ENCODE measurements at regions not wholly inside any gene's neighbourhood (a gene's known extent, or its start where the extent isn't known, plus 50 kb on each side); places are given as distances from the start of the nearest gene placed in this dataset.

- TF ChIP-seq EZH2phosphoT487 (IDR thresholded peaks at IDR 0.05; ENCODE audit: borderline replicate concordance) (no peak), EZH2 (IDR thresholded peaks at IDR 0.05) (no peak)
Measured at GRCh38 chrX:67351411-67351810, 192.4 kb upstream of the AR start.

All from HCT116 (cell line).